ENCODE measurements at regions not wholly inside any gene's neighbourhood (a gene's known extent, or its start where the extent isn't known, plus 50 kb on each side); places are given as distances from the start of the nearest gene placed in this dataset.

DNA sequence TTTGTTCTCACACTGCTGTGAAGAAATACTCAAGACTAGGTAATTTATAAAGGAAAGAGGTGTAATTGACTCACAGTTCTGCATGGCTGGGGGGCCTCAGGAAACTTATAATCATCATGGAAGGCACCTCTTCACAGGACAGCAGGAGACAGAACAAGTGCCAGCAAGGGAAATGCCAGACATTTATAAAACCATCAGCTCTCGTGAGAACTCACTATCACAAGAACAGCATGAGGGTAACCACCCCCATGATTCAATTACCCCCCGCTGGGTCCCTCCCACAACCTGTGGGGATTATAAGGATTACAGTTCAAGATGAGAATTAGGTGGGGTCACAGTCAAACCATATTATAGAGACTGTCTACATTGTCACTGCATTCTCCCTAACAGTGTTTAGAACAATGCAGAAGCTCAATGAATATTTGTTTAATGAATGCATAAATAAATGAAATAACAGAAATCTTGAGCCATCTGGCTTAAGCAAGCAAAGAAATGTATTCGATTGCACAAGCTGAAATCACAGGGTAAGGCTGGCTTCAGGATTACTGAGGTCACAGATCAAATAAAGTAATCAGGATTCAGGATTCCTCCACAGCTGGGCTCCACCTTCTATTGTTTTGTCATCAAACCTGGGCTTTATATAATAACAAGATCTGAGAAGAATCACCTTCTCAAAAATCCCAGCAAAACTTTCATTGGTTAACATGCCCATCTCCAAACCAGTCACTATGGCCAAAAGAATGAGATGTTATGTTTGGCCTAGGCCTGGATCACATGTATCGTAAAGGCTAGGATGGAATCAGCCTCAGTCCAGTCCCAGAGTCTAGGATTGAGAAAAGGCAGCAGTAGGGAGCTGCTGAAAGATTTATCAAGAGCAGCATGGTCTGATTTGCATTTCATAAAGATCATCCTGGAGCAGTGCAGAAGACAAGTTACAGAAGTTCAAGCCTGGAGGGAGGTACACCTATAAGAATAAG is 137.8 kb upstream of the UBASH3B start:
- TF ChIP-seq POLR2AphosphoS5 (IDR thresholded peaks at IDR 0.05; ENCODE audit: low read depth, low read length): no peak
- no peak for TF ChIP-seq POLR2A (IDR thresholded peaks at IDR 0.05; ENCODE audit: low read depth, low read length)
- no peak for TF ChIP-seq TAF1 (IDR thresholded peaks at IDR 0.05; ENCODE audit: low read depth, low read length)

All from GM12891 (cell line).